K562 (cell line): ENCODE measurements at regions not wholly inside any gene's neighbourhood (a gene's known extent, or its start where the extent isn't known, plus 50 kb on each side); places are given as distances from the start of the nearest gene placed in this dataset.
"Not testable (repeated sequence)": the region's sequence is repeated elsewhere in the genome, so short reads cannot be mapped to it uniquely, and the experiment has no call there.

Source experiments
- ATAC-seq: fragments of 200-7000 bp; cut with Tn5 transposase; 3 replicates; pipeline ENCODE4 v1.9.1; 2020; ENCODE audit warnings: moderate library complexity
- BruUV-seq: library from RNA; stranded (reverse); fragments of 400-500 nt; replicated peaks from 2 replicates; lab custom pipeline; 2021; lab: Mats Ljungman, UMichigan
- CTCF ChIA-PET: fragments of 300-600 bp; formaldehyde crosslinking; extraction: SDS; loops from one replicate; lab custom pipeline; 2021; ENCODE audit warnings: low intra/inter-chr PET ratio; lab: Yijun Ruan, JAX
- POLR2A ChIA-PET: fragments of 300-600, 350-650 bp; sonication (Branson Sonifier 250); formaldehyde crosslinking; extraction: SDS; loops from one replicate; lab custom pipeline; 2021; ENCODE audit warnings: antibody characterized with exemption, inconsistent platforms; lab: Yijun Ruan, JAX
- DNase-seq, 4 experiments: peaks; one replicate each; pipeline versions ENCODE4 v3.0.0 to v3.0.0-alpha.2; 2011 to 2018; ENCODE audit warnings: low spot score in 3 of 4, mixed read lengths in 3 of 4; ENCODE audit errors: extremely low read depth in 1 of 4
- FAIRE-seq: peaks from 2 replicates; lab custom pipeline; 2011; peaks lifted over from hg19 to GRCh38; lab: Jason Lieb, UNC
- H2AFZ ChIP-seq: 2 replicates; pipeline ENCODE4 v1.6.0; 2011; ENCODE audit warnings: low read depth, low read length, control low read depth, inconsistent platforms
- H3K27ac ChIP-seq: fragments of 200-600 bp; 3 replicates; pipeline ENCODE4 v1.8.0; 2011; ENCODE audit warnings: low read depth, mild to moderate bottlenecking, control low read depth, inconsistent platforms, low read length, moderate library complexity, mixed read lengths; ENCODE audit errors: extremely low read depth
- H3K27me3 ChIP-seq, 2 experiments: fragments of 300-600 bp in 1 of 2; 2 replicates in 1 of 2; 3 replicates in 1 of 2; pipeline versions ENCODE4 v1.6.0 to v1.8.0; 2011; ENCODE audit warnings: inconsistent platforms in 2 of 2, low read length in 2 of 2, mild to moderate bottlenecking in 1 of 2, mixed read lengths in 1 of 2, moderate library complexity in 1 of 2; ENCODE audit not compliant: control insufficient read depth in 2 of 2, insufficient read depth in 2 of 2
- H3K36me3 ChIP-seq: fragments of 300-600 bp; 3 replicates; pipeline ENCODE4 v1.8.0; 2011; ENCODE audit warnings: mild to moderate bottlenecking, low read length, inconsistent platforms; ENCODE audit not compliant: control insufficient read depth, insufficient read depth
- H3K4me1 ChIP-seq, 2 experiments: fragments of 200-600 bp in 1 of 2; replicated peaks in 1 of 2; 2 replicates in 1 of 2; 3 replicates in 1 of 2; pipeline versions ENCODE4 v1.5.1 to v1.8.0; 2011; ENCODE audit warnings: inconsistent platforms in 2 of 2, low read length in 2 of 2, mild to moderate bottlenecking in 1 of 2, mixed read lengths in 1 of 2, moderate library complexity in 1 of 2; ENCODE audit not compliant: control insufficient read depth in 2 of 2, insufficient read depth in 2 of 2
- H3K4me2 ChIP-seq: 2 replicates; pipeline ENCODE4 v1.6.1; 2011; ENCODE audit warnings: low read length, control low read depth, inconsistent platforms, mixed read lengths; ENCODE audit not compliant: insufficient read depth
- H3K4me3 ChIP-seq: fragments of 200-600 bp; sonication (generic), shearing (Covaris generic); 2 replicates; pipeline ENCODE4 v1.5.1; 2016; ENCODE audit warnings: control low read depth, inconsistent platforms
- H3K79me2 ChIP-seq: fragments of 200-600 bp; 3 replicates; pipeline ENCODE4 v1.8.0; 2011; ENCODE audit warnings: low read length, inconsistent platforms; ENCODE audit not compliant: control insufficient read depth, insufficient read depth
- H3K9ac ChIP-seq, 2 experiments: 2 replicates each; pipeline versions ENCODE4 v1.6.0 to v1.6.1; 2011; ENCODE audit warnings: low read depth in 2 of 2, low read length in 2 of 2, control low read depth in 1 of 2, inconsistent platforms in 1 of 2, mild to moderate bottlenecking in 1 of 2, mixed read lengths in 1 of 2; ENCODE audit not compliant: insufficient read depth in 1 of 2
- H3K9me1 ChIP-seq: one replicate; pipeline ENCODE4 v1.6.0; 2011; ENCODE audit warnings: inconsistent platforms, mild to moderate bottlenecking, low read length, moderate library complexity; ENCODE audit not compliant: control insufficient read depth, insufficient read depth
- H3K9me3 ChIP-seq: replicated peaks from 2 replicates; pipeline ENCODE4 v1.5.1; 2011; ENCODE audit warnings: low read depth, low read length, inconsistent platforms; ENCODE audit not compliant: control insufficient read depth, insufficient read depth
- H4K20me1 ChIP-seq: replicated peaks from 2 replicates; pipeline ENCODE4 v1.6.1; 2011; ENCODE audit warnings: low read length, inconsistent platforms, mixed read lengths; ENCODE audit not compliant: control insufficient read depth, insufficient read depth
- FOXA1 ChIP-seq: fragments of 450-650 bp; IDR thresholded peaks from 2 replicates; pipeline ENCODE4 v1.6.1; 2016; ENCODE audit warnings: mild to moderate bottlenecking, borderline replicate concordance
- PML ChIP-seq: IDR thresholded peaks from 2 replicates; pipeline ENCODE4 v1.6.1; 2012; ENCODE audit warnings: low read length, inconsistent platforms
- POLR2AphosphoS2 ChIP-seq: IDR thresholded peaks from 2 replicates; pipeline ENCODE4 v1.6.1; 2012; ENCODE audit warnings: low read length, improper control_type of control experiment
- POU5F1 ChIP-seq: fragments of 150-350 bp; IDR thresholded peaks from 2 replicates; pipeline ENCODE4 v1.6.1; 2014; ENCODE audit warnings: borderline replicate concordance, low read length, low read depth, mild to moderate bottlenecking; ENCODE audit not compliant: partially characterized antibody
- SIX5 ChIP-seq, 2 experiments: IDR thresholded peaks; 2 replicates each; pipeline ENCODE4 v1.6.1; 2011; ENCODE audit warnings: low read length in 2 of 2, borderline replicate concordance in 1 of 2, low read depth in 1 of 2, mild to moderate bottlenecking in 1 of 2, moderate library complexity in 1 of 2; ENCODE audit not compliant: insufficient read depth in 1 of 2
- TAF1 ChIP-seq: IDR thresholded peaks from 2 replicates; pipeline ENCODE4 v1.6.1; 2011; ENCODE audit warnings: mild to moderate bottlenecking, low read length, moderate library complexity; ENCODE audit not compliant: insufficient read depth, control insufficient read depth, severe bottlenecking; ENCODE audit errors: extremely low read depth
- ZNF121 ChIP-seq: sonication (generic); formaldehyde crosslinking; conservative IDR thresholded peaks from 2 replicates; pipeline ENCODE4 v1.8.0; 2022; ENCODE audit warnings: missing genetic modification reagents
- ZNF165 ChIP-seq: fragments of 250-450 bp; sonication (Bioruptor Pico); IDR thresholded peaks from 2 replicates; pipeline ENCODE4 v1.4.0; 2020; ENCODE audit warnings: borderline replicate concordance
- ZNF707 ChIP-seq: fragments of 250-450 bp; sonication (Bioruptor Pico); conservative IDR thresholded peaks from 2 replicates; pipeline ENCODE4 v1.8.0; 2022; ENCODE audit warnings: inconsistent platforms, mild to moderate bottlenecking, moderate library complexity
- WGBS: fragments of 100-300 bp; shearing (Covaris generic); methylation state at CpG from one replicate; pipeline ENCODE4 v1.1.6; 2016; ENCODE audit warnings: low coverage, mixed read lengths; ENCODE audit not compliant: insufficient coverage; ENCODE audit errors: missing lambda C conversion rate; 5-methylcytosine and 5-hydroxymethylcytosine counted together
- in situ Hi-C: fragments of 300-500 bp; cut with MboI; formaldehyde crosslinking; loops from 4 replicates; pipeline ENCODE4 v1.15.0; 2018; ENCODE audit warnings: inconsistent platforms, mixed read lengths
- intact Hi-C: fragments of 100-400 bp; cut with micrococcal nuclease; formaldehyde crosslinking; loops from 2 replicates; pipeline ENCODE4 v1.14.2; 2022
- TF ChIP-seq, protein P1 (sequence below): sonication (generic); formaldehyde crosslinking; IDR thresholded peaks from 2 replicates; pipeline ENCODE4 v1.8.0; 2022; ENCODE audit warnings: missing genetic modification reagents, mild to moderate bottlenecking, borderline replicate concordance
- TF ChIP-seq, protein P2 (sequence below): fragments of 250-450 bp; sonication (Bioruptor Pico); IDR thresholded peaks from 2 replicates; pipeline ENCODE4 v1.8.0; 2022; ENCODE audit warnings: moderate library complexity, mild to moderate bottlenecking, inconsistent platforms
- TF ChIP-seq, protein P3 (sequence below), 2 experiments: fragments of 450-650 bp in 1 of 2; IDR thresholded peaks; 2 replicates each; pipeline ENCODE4 v1.6.1; 2011 to 2017; ENCODE audit warnings: low read depth in 2 of 2, antibody characterized with exemption in 1 of 2, borderline replicate concordance in 1 of 2, low read length in 1 of 2, mild to moderate bottlenecking in 1 of 2, mixed read lengths in 1 of 2; ENCODE audit not compliant: control insufficient read depth in 1 of 2

DNA sequence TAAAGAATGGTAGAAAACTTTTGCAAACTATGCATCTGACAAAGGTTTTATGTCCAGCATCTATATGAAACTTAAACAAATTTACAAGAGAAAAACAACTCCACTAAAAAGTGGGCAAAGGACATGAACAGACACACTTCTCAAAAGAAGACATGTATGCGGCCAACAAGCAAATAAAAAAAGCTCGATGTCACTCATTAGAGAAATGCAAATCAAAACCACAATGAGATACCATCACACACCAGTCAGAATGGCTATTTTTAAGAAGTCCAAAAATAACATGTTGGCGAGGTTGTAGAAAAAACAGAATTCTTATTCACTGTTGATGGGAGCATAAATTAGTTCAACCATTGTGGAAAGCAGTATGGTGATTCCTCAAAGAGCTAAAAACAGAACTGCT, 83.1 kb upstream of the IZUMO3 start:
- intact Hi-C loops, H3K4me1 ChIP-seq, ATAC-seq, H3K9me3 ChIP-seq, BruUV-seq, H3K79me2 ChIP-seq, H4K20me1 ChIP-seq, CTCF ChIA-PET, H3K4me3 ChIP-seq, H3K9me1 ChIP-seq, H3K27me3 ChIP-seq, H2AFZ ChIP-seq, H3K9ac ChIP-seq, H3K36me3 ChIP-seq, DNase-seq, H3K27ac ChIP-seq, FAIRE-seq, H3K4me2 ChIP-seq, in situ Hi-C loops, POLR2A ChIA-PET: not testable (repeated sequence)
- no CpG with 5 or more reads among the region's 3 CpGs for WGBS

DNA sequence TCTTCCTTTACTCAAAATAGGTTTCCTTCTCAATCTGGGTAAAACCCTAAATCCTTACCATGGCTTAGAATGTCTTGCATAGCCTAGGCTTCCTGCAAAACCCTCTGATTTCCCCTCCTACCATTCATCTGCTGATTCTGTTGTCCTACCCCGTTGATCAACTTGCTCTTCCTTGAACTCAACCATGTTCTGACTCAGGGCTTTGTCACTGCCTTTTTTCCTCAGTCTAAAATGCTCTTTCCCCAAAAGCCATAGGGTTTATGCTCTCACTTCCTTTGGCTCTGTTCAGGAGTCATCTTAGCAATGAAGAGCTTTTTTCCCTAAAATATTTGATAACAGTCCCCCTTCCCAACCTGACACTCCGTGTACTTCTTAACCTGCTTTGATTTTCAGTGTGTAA, 79.4 kb upstream of the IZUMO3 start:
- H2AFZ ChIP-seq: no peak overlapping the region
- ChIA-PET POLR2A (no interaction called here), CTCF (no interaction called here)
- no TSS peak for BruUV-seq
- no peaks in the 10 kb centered on the region for H3K79me2 ChIP-seq
- H4K20me1 ChIP-seq: no peaks in the 10 kb centered on the region
- no peaks in the 10 kb centered on the region for H3K36me3 ChIP-seq
- H3K9me1 ChIP-seq: no peaks in the 10 kb centered on the region
- no peaks in the 10 kb centered on the region for H3K27me3 ChIP-seq
- ATAC-seq: no peak
- no peak overlapping the region for H3K4me2 ChIP-seq
- intact Hi-C loops: no loop called here
- no CpG with 5 or more reads among the region's 2 CpGs for WGBS
- no peak for DNase-seq
- no peak overlapping the region for H3K9ac ChIP-seq
- H3K27ac ChIP-seq: no peak overlapping the region
- no peak overlapping the region for H3K4me3 ChIP-seq
- in situ Hi-C loops: no loop called here
- H3K4me1 ChIP-seq: no peaks in the 10 kb centered on the region
- FAIRE-seq: no peak
- H3K9me3 ChIP-seq: no peaks in the 10 kb centered on the region
- TF ChIP-seq ZNF121 (CRISPR knock-in tag) (no peak), TAF1 (no peak), SIX5 (IDR thresholded peaks at IDR 0.05; ENCODE audit: borderline replicate concordance in 1 of 2, insufficient read depth in 1 of 2, low read depth in 1 of 2, low read length in 2 of 2) (no peak), POLR2AphosphoS2 (no peak), ZNF165 (no peak), ZNF707 (CRISPR knock-in tag) (no peak), PML (no peak), POU5F1 (no peak), FOXA1 (no peak)
- TF ChIP-seq, protein P1, sequence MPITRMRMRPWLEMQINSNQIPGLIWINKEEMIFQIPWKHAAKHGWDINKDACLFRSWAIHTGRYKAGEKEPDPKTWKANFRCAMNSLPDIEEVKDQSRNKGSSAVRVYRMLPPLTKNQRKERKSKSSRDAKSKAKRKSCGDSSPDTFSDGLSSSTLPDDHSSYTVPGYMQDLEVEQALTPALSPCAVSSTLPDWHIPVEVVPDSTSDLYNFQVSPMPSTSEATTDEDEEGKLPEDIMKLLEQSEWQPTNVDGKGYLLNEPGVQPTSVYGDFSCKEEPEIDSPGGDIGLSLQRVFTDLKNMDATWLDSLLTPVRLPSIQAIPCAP (CRISPR knock-in tag): no peak
- TF ChIP-seq, protein P2, sequence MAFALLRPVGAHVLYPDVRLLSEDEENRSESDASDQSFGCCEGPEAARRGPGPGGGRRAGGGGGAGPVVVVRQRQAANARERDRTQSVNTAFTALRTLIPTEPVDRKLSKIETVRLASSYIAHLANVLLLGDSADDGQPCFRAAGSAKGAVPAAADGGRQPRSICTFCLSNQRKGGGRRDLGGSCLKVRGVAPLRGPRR (CRISPR knock-in tag): no peak
- TF ChIP-seq, protein P3, sequence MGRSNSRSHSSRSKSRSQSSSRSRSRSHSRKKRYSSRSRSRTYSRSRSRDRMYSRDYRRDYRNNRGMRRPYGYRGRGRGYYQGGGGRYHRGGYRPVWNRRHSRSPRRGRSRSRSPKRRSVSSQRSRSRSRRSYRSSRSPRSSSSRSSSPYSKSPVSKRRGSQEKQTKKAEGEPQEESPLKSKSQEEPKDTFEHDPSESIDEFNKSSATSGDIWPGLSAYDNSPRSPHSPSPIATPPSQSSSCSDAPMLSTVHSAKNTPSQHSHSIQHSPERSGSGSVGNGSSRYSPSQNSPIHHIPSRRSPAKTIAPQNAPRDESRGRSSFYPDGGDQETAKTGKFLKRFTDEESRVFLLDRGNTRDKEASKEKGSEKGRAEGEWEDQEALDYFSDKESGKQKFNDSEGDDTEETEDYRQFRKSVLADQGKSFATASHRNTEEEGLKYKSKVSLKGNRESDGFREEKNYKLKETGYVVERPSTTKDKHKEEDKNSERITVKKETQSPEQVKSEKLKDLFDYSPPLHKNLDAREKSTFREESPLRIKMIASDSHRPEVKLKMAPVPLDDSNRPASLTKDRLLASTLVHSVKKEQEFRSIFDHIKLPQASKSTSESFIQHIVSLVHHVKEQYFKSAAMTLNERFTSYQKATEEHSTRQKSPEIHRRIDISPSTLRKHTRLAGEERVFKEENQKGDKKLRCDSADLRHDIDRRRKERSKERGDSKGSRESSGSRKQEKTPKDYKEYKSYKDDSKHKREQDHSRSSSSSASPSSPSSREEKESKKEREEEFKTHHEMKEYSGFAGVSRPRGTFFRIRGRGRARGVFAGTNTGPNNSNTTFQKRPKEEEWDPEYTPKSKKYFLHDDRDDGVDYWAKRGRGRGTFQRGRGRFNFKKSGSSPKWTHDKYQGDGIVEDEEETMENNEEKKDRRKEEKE (IDR thresholded peaks at IDR 0.05; ENCODE audit: borderline replicate concordance in 1 of 2, control insufficient read depth in 1 of 2, low read depth in 2 of 2, low read length in 1 of 2): no peak
